HEK293 (cell line): ENCODE measurements at regions not wholly inside any gene's neighbourhood (a gene's known extent, or its start where the extent isn't known, plus 50 kb on each side); places are given as distances from the start of the nearest gene placed in this dataset.

Experiments used
- CTCF ChIA-PET: fragments of 350-600 bp; formaldehyde crosslinking; extraction: SDS; loops from one replicate; lab custom pipeline; 2021; ENCODE audit warnings: antibody characterized with exemption; lab: Yijun Ruan, JAX
- POLR2A ChIA-PET: fragments of 300-600 bp; formaldehyde crosslinking; extraction: SDS; loops from one replicate; lab custom pipeline; 2020; ENCODE audit warnings: antibody characterized with exemption, inconsistent platforms; lab: Yijun Ruan, JAX
- H3K27ac ChIP-seq: fragments of 200-500 bp; sonication (Bioruptor generic); 2 replicates; pipeline ENCODE4 v1.5.1; 2014; ENCODE audit warnings: low read depth, low read length, control low read depth, inconsistent platforms; ENCODE audit errors: extremely low read depth
- H3K36me3 ChIP-seq, 2 experiments: fragments of 200-500 bp in 1 of 2; sonication (Bioruptor generic) in 1 of 2; 1 replicate in 1 of 2; 2 replicates in 1 of 2; pipeline ENCODE4 v1.5.1; 2014 to 2017; ENCODE audit warnings: inconsistent platforms in 2 of 2, low read length in 2 of 2; ENCODE audit not compliant: control insufficient read depth in 2 of 2, insufficient read depth in 1 of 2
- H3K4me1 ChIP-seq: fragments of 200-500 bp; sonication (Bioruptor generic); 2 replicates; pipeline ENCODE4 v1.5.1; 2014; ENCODE audit warnings: mild to moderate bottlenecking, low read length, inconsistent platforms; ENCODE audit not compliant: control insufficient read depth, insufficient read depth
- H3K4me3 ChIP-seq: 2 replicates; pipeline ENCODE4 v1.5.1; 2011; ENCODE audit warnings: low read depth, mild to moderate bottlenecking, control low read depth, low read length, moderate library complexity
- H3K9me3 ChIP-seq: fragments of 200-500 bp; sonication (Bioruptor generic); 2 replicates; pipeline ENCODE4 v1.5.1; 2014; ENCODE audit warnings: low read depth, low read length, inconsistent platforms; ENCODE audit not compliant: control insufficient read depth, insufficient read depth
- GLI4 ChIP-seq: fragments of 450-650 bp; formaldehyde crosslinking; IDR thresholded peaks from 2 replicates; pipeline ENCODE4 v1.5.1; 2016; ENCODE audit warnings: missing biosample characterization, missing genetic modification characterization
- GLIS2 ChIP-seq: fragments of 450-650 bp; formaldehyde crosslinking; IDR thresholded peaks from 2 replicates; pipeline ENCODE4 v1.5.1; 2016; ENCODE audit warnings: missing biosample characterization, missing genetic modification characterization
- KLF16 ChIP-seq: fragments of 450-650 bp; formaldehyde crosslinking; IDR thresholded peaks from 2 replicates; pipeline ENCODE4 v1.5.1; 2017; ENCODE audit warnings: missing biosample characterization, missing genetic modification characterization
- MYNN ChIP-seq: fragments of 450-650 bp; formaldehyde crosslinking; IDR thresholded peaks from 2 replicates; pipeline ENCODE4 v1.5.1; 2016; ENCODE audit warnings: missing biosample characterization, missing genetic modification characterization, borderline replicate concordance
- OVOL3 ChIP-seq: fragments of 450-650 bp; formaldehyde crosslinking; IDR thresholded peaks from 2 replicates; pipeline ENCODE4 v1.5.1; 2016; ENCODE audit warnings: missing biosample characterization, missing genetic modification characterization
- SCRT1 ChIP-seq: fragments of 450-650 bp; formaldehyde crosslinking; IDR thresholded peaks from 2 replicates; pipeline ENCODE4 v1.5.1; 2016; ENCODE audit warnings: missing biosample characterization, missing genetic modification characterization, borderline replicate concordance
- YY1 ChIP-seq: fragments of 450-650 bp; formaldehyde crosslinking; IDR thresholded peaks from 2 replicates; pipeline ENCODE4 v1.5.1; 2018; ENCODE audit warnings: missing biosample characterization, missing genetic modification characterization
- ZBTB11 ChIP-seq: fragments of 450-650 bp; formaldehyde crosslinking; conservative IDR thresholded peaks from 2 replicates; pipeline ENCODE4 v1.5.1; 2016; ENCODE audit warnings: low read depth, missing biosample characterization, missing genetic modification characterization
- ZEB2 ChIP-seq: fragments of 450-650 bp; formaldehyde crosslinking; IDR thresholded peaks from 2 replicates; pipeline ENCODE4 v1.5.1; 2016; ENCODE audit warnings: missing biosample characterization, missing genetic modification characterization
- ZFP3 ChIP-seq: fragments of 450-650 bp; formaldehyde crosslinking; IDR thresholded peaks from 2 replicates; pipeline ENCODE4 v1.5.1; 2016; ENCODE audit warnings: low read depth, missing biosample characterization, missing genetic modification characterization
- ZNF148 ChIP-seq: fragments of 450-650 bp; formaldehyde crosslinking; IDR thresholded peaks from 2 replicates; pipeline ENCODE4 v1.5.0; 2017; ENCODE audit warnings: missing biosample characterization, missing genetic modification characterization, borderline replicate concordance
- ZNF2 ChIP-seq: fragments of 450-650 bp; formaldehyde crosslinking; IDR thresholded peaks from 2 replicates; pipeline ENCODE4 v1.5.1; 2016; ENCODE audit warnings: missing biosample characterization, missing genetic modification characterization
- ZNF433 ChIP-seq: fragments of 450-650 bp; formaldehyde crosslinking; IDR thresholded peaks from 2 replicates; pipeline ENCODE4 v1.5.1; 2016; ENCODE audit warnings: missing biosample characterization, missing genetic modification characterization, low read depth
- ZNF488 ChIP-seq: fragments of 450-650 bp; formaldehyde crosslinking; IDR thresholded peaks from 2 replicates; pipeline ENCODE4 v1.5.1; 2016; ENCODE audit warnings: missing biosample characterization, missing genetic modification characterization
- ZNF514 ChIP-seq: fragments of 450-650 bp; formaldehyde crosslinking; IDR thresholded peaks from 2 replicates; pipeline ENCODE4 v1.5.1; 2016; ENCODE audit warnings: missing biosample characterization, missing genetic modification characterization
- ZNF629 ChIP-seq: fragments of 450-650 bp; formaldehyde crosslinking; IDR thresholded peaks from 2 replicates; pipeline ENCODE4 v1.5.1; 2017; ENCODE audit warnings: missing biosample characterization, missing genetic modification characterization
- ZNF654 ChIP-seq: fragments of 450-650 bp; formaldehyde crosslinking; IDR thresholded peaks from 2 replicates; pipeline ENCODE4 v1.5.1; 2016; ENCODE audit warnings: low read depth, missing biosample characterization, missing genetic modification characterization
- ZNF660 ChIP-seq: fragments of 450-650 bp; IDR thresholded peaks from 2 replicates; pipeline ENCODE4 v1.5.1; 2018; ENCODE audit warnings: missing biosample characterization, mild to moderate bottlenecking, missing genetic modification characterization
- ZNF701 ChIP-seq: fragments of 450-650 bp; formaldehyde crosslinking; IDR thresholded peaks from 2 replicates; pipeline ENCODE4 v1.5.1; 2016; ENCODE audit warnings: missing biosample characterization, missing genetic modification characterization
- TF ChIP-seq, protein P1 (sequence below): fragments of 450-650 bp; formaldehyde crosslinking; IDR thresholded peaks from 2 replicates; pipeline ENCODE4 v1.5.1; 2016; ENCODE audit warnings: missing biosample characterization, missing genetic modification characterization

- Histone ChIP-seq H3K4me1 (no peaks in the 10 kb centered on the region), H3K4me3 (no peak overlapping the region), H3K36me3 (no peaks in the 10 kb centered on the region), H3K27ac (no peak overlapping the region), H3K9me3 (no peaks in the 10 kb centered on the region)
- POLR2A ChIA-PET: no interaction called here
- TF ChIP-seq ZBTB11: no peak
- TF ChIP-seq, protein P1, sequence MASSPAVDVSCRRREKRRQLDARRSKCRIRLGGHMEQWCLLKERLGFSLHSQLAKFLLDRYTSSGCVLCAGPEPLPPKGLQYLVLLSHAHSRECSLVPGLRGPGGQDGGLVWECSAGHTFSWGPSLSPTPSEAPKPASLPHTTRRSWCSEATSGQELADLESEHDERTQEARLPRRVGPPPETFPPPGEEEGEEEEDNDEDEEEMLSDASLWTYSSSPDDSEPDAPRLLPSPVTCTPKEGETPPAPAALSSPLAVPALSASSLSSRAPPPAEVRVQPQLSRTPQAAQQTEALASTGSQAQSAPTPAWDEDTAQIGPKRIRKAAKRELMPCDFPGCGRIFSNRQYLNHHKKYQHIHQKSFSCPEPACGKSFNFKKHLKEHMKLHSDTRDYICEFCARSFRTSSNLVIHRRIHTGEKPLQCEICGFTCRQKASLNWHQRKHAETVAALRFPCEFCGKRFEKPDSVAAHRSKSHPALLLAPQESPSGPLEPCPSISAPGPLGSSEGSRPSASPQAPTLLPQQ (tag by site-specific recombination): no peak
- no peak for TF ChIP-seq ZEB2 (tag by site-specific recombination)
- TF ChIP-seq ZNF514: no peak
- no peak for TF ChIP-seq ZNF660 (tag by site-specific recombination)
- TF ChIP-seq GLIS2 (tag by site-specific recombination): no peak
- no peak for TF ChIP-seq ZFP3
- CTCF ChIA-PET: interaction anchor here (0.6 kb wide), 2 partner anchors 30 to 1477 kb away, joined by 3 to 4 read pairs; no protein-coding TSS in a partner anchor
Observed at GRCh38 chr1:58305622-58306021, 240.9 kb downstream of the OMA1 start.

- H3K27ac ChIP-seq: no peak overlapping the region
- H3K4me1 ChIP-seq: no peaks in the 10 kb centered on the region
- ChIA-PET POLR2A (no interaction called here), CTCF (no interaction called here)
- no peak overlapping the region for H3K4me3 ChIP-seq
- TF ChIP-seq GLI4 (no peak), ZNF148 (tag by site-specific recombination) (no peak), ZNF2 (tag by site-specific recombination) (no peak), SCRT1 (tag by site-specific recombination) (no peak), YY1 (tag by site-specific recombination) (no peak), KLF16 (tag by site-specific recombination) (no peak), ZNF629 (no peak), ZNF701 (tag by site-specific recombination) (no peak), OVOL3 (tag by site-specific recombination) (no peak), MYNN (no peak), ZNF488 (tag by site-specific recombination) (no peak), ZNF654 (tag by site-specific recombination) (no peak), ZNF433 (tag by site-specific recombination) (no peak)
- no peaks in the 10 kb centered on the region for H3K9me3 ChIP-seq
- H3K36me3 ChIP-seq: no peaks in the 10 kb centered on the region
Observed at GRCh38 chr1:58304346-58304975, 242.1 kb downstream of the OMA1 start.
